Left lung (tissue), 4 donors: ENCODE measurements at regions not wholly inside any gene's neighbourhood (a gene's known extent, or its start where the extent isn't known, plus 50 kb on each side); places are given as distances from the start of the nearest gene placed in this dataset.

ENCODE experiments used
- ATAC-seq: fragments of 200-7000 bp; cut with Tn5 transposase; one replicate; pipeline ENCODE4 v1.9.1; 2020; ENCODE audit warnings: moderate library complexity
- DNase-seq, 4 donors: peaks; one replicate each; pipeline ENCODE4 v3.0.0-alpha.2; 2013 to 2020
- H3K27ac ChIP-seq, 2 donors: fragments of 200-600 bp; sonication (generic) in 1 of 2; one replicate each; pipeline versions ENCODE4 v1.5.0 to v1.8.0; 2020 to 2021
- H3K27me3 ChIP-seq, 2 donors: fragments of 200-600 bp; sonication (generic) in 1 of 2; one replicate each; pipeline versions ENCODE4 v1.5.0 to v1.8.0; 2020 to 2021
- H3K36me3 ChIP-seq, 2 donors: fragments of 200-600 bp; sonication (generic) in 1 of 2; one replicate each; pipeline versions ENCODE4 v1.5.0 to v1.8.0; 2020 to 2021
- H3K4me1 ChIP-seq, 2 donors: fragments of 200-600 bp; one replicate each; pipeline ENCODE4 v1.8.0; 2021
- H3K4me3 ChIP-seq, 2 donors: fragments of 200-600 bp; sonication (generic) in 1 of 2; one replicate each; pipeline versions ENCODE4 v1.5.0 to v1.8.0; 2020 to 2021; ENCODE audit warnings: mild to moderate bottlenecking in 1 of 2
- H3K9me3 ChIP-seq, 2 donors: fragments of 200-600 bp; sonication (generic) in 1 of 2; one replicate each; pipeline versions ENCODE4 v1.5.0 to v1.8.0; 2020 to 2021
- CTCF ChIP-seq, 2 donors: fragments of 200-600 bp; sonication (generic) in 1 of 2; IDR thresholded peaks; one replicate each; pipeline versions ENCODE4 v1.5.0 to v1.8.0; 2021; ENCODE audit warnings: antibody characterized with exemption in 2 of 2
- intact Hi-C, 2 donors: fragments of 100-400 bp; cut with DNase I; formaldehyde crosslinking; loops; one replicate each; pipeline versions ENCODE4 v1.11.2 to v1.14.2; 2022
- donor health status: DM: no; HTN: yes; CAD: no.
- donor health status: DM: no; HTN: no; CAD: no.

- no peaks in the 10 kb centered on the region for H3K27me3 ChIP-seq
- ATAC-seq: no peak
- no peak overlapping the region for H3K4me3 ChIP-seq
- no peaks in the 10 kb centered on the region for H3K4me1 ChIP-seq
- H3K9me3 ChIP-seq: no peaks in the 10 kb centered on the region
- H3K27ac ChIP-seq: no peak overlapping the region
- no peak for DNase-seq
- TF ChIP-seq CTCF (IDR thresholded peaks at IDR 0.05): no peak
- no peaks in the 10 kb centered on the region for H3K36me3 ChIP-seq
- intact Hi-C loops: no loop called here
These were observed 240.4 kb upstream of the MARCKS start for GRCh38 chr6:113616701-113617274.

GRCh38 chr6:113619077-113619476 lies 238.1 kb upstream of the MARCKS start:
- no peaks in the 10 kb centered on the region for H3K27me3 ChIP-seq
- no peaks in the 10 kb centered on the region for H3K4me1 ChIP-seq
- ATAC-seq (no peak), DNase-seq (no peak)
- no peak overlapping the region for H3K27ac ChIP-seq
- intact Hi-C loops: no loop called here
- no peaks in the 10 kb centered on the region for H3K9me3 ChIP-seq
- TF ChIP-seq CTCF (IDR thresholded peaks at IDR 0.05): no peak
- no peaks in the 10 kb centered on the region for H3K36me3 ChIP-seq
- no peak overlapping the region for H3K4me3 ChIP-seq

GRCh38 chr6:113620386-113620785 lies 236.8 kb upstream of the MARCKS start:
- no peak for DNase-seq
- H3K9me3 ChIP-seq: no peaks in the 10 kb centered on the region
- TF ChIP-seq CTCF (IDR thresholded peaks at IDR 0.05): no peak
- no peak overlapping the region for H3K4me3 ChIP-seq
- peak overlapping the region in 1 of 2 donors; percentile 60 for H3K27ac ChIP-seq
- H3K36me3 ChIP-seq: no peaks in the 10 kb centered on the region
- intact Hi-C loops: no loop called here
- H3K27me3 ChIP-seq: no peaks in the 10 kb centered on the region
- H3K4me1 ChIP-seq: no peaks in the 10 kb centered on the region
- no peak for ATAC-seq

- DNase-seq: no peak
- no peak for ATAC-seq
- Histone ChIP-seq H3K27ac (no peak overlapping the region), H3K9me3 (no peaks in the 10 kb centered on the region), H3K36me3 (no peaks in the 10 kb centered on the region), H3K27me3 (no peaks in the 10 kb centered on the region), H3K4me1 (no peaks in the 10 kb centered on the region), H3K4me3 (no peak overlapping the region)
- TF ChIP-seq CTCF (IDR thresholded peaks at IDR 0.05): no peak
- intact Hi-C loops: no loop called here
These were observed 234.9 kb upstream of the MARCKS start for GRCh38 chr6:113622254-113622653.

- DNase-seq (no peak), ATAC-seq (no peak)
- Histone ChIP-seq H3K27me3 (no peaks in the 10 kb centered on the region), H3K27ac (no peak overlapping the region), H3K4me1 (no peaks in the 10 kb centered on the region), H3K9me3 (no peaks in the 10 kb centered on the region), H3K4me3 (no peak overlapping the region), H3K36me3 (no peaks in the 10 kb centered on the region)
- intact Hi-C loops: no loop called here
- no peak for TF ChIP-seq CTCF (IDR thresholded peaks at IDR 0.05)
These were observed 234.0 kb upstream of the MARCKS start for GRCh38 chr6:113623129-113623528.
